Large intestine (tissue), 3 donors: ENCODE measurements at regions not wholly inside any gene's neighbourhood (a gene's known extent, or its start where the extent isn't known, plus 50 kb on each side); places are given as distances from the start of the nearest gene placed in this dataset.

Source experiments
- DNase-seq, 2 donors: peaks; one replicate each; pipeline versions ENCODE4 v3.0.0 to v3.0.0-alpha.2; 2013
- H3K27ac ChIP-seq: one replicate; pipeline ENCODE4 v1.5.1; 2013; ENCODE audit warnings: low read length
- H3K27me3 ChIP-seq: 2 replicates; pipeline ENCODE4 v1.6.1; 2013; ENCODE audit warnings: low read length; ENCODE audit not compliant: control insufficient read depth, insufficient read depth
- H3K36me3 ChIP-seq: 2 replicates; pipeline ENCODE4 v1.6.1; 2013; ENCODE audit warnings: low read length; ENCODE audit not compliant: control insufficient read depth, insufficient read depth
- H3K4me1 ChIP-seq: one replicate; pipeline ENCODE4 v1.6.1; 2013; ENCODE audit warnings: low read length; ENCODE audit not compliant: control insufficient read depth, insufficient read depth
- H3K4me3 ChIP-seq: one replicate; pipeline ENCODE4 v1.5.1; 2013; ENCODE audit warnings: low read length
- H3K9me3 ChIP-seq: one replicate; pipeline ENCODE4 v1.6.1; 2013; ENCODE audit warnings: mild to moderate bottlenecking, low read depth, low read length, moderate library complexity; ENCODE audit not compliant: control insufficient read depth
- WGBS: methylation state at CpG from one replicate; pipeline ENCODE4 v1.1.5; 2013; ENCODE audit warnings: low lambda C conversion rate; ENCODE audit not compliant: insufficient coverage; 5-methylcytosine and 5-hydroxymethylcytosine counted together

DNA sequence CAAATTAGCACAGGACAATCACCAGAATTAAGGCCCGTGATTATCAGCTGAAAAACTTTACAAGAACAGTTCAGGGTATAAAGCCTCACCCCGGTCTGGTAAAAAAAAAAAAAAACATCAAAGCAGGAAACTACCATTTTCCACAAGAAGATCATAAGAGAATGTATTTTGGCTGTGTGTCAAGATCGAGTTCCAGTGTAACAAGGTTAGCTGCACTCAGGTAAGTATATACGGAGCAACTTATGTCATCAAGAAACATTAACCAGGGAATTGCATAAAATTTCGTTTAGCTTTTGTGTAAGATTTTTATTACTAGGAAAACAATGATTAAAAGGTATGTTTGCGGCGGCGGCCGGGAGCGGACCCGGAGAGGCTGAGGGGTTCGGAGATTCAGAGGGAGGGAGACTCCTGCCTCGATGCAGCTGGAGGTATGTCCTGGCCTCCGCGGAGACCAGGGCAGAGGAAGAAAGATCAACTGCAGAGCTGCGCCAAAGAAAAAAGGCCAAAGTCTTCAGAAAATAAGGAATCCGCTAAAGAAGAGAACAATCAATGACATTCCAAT, 533.8 kb upstream of the CNTNAP2 start:
- Histone ChIP-seq H3K36me3 (no peaks in the 10 kb centered on the region), H3K9me3 (peaks cover 4% of the 10 kb centered on the region), H3K4me1 (no peaks in the 10 kb centered on the region), H3K27me3 (no peaks in the 10 kb centered on the region), H3K27ac (no peak overlapping the region), H3K4me3 (no peak overlapping the region)
- DNase-seq, result no peak
- WGBS, result 80% methylated on average over 1 of the region's 17 CpGs

DNA sequence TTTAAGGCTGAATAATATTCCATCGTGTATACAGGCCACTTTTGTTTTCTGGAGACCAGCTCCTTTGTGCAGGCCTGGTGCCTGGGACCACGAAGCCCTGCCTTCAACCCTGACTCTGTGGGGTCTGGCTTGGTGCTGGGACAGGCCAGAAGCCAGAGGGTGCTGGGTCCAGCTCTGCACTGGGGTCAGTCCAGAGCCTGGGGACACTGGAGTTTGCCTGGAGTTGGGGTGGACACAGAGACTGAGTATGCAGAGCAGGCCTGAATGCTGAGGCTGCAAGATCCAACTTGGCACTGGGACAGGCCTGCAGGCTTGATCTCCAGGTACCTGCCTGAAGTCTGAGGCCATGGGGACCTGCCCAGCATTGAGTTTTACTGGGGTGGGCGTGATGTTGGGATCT, 558.8 kb upstream of the CNTNAP2 start:
- Histone ChIP-seq H3K9me3 (no peaks in the 10 kb centered on the region), H3K36me3 (no peaks in the 10 kb centered on the region), H3K4me3 (no peak overlapping the region), H3K27me3 (no peaks in the 10 kb centered on the region), H3K27ac (no peak overlapping the region), H3K4me1 (no peaks in the 10 kb centered on the region)
- no CpG with 5 or more reads among the region's 3 CpGs for WGBS
- no peak for DNase-seq

DNA sequence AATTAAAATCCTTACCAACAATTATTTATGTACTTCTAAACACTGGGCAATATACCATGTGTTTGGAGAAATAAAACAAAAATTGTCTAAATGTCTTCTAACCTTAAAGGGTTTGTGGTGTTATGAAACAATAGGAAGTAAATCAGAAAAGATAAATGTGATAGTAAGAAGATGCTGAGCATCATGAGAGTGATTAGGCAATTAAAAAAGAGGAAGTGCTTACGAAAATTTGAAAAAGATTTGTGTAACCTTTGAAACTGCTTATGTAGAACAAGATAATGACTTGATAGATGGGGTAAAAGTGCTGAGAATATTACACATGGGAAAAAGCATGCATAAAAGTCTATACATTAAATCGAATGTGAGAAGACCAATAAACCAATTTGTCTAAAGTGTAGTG, 573.4 kb upstream of the CNTNAP2 start:
- H3K27me3 ChIP-seq, result no peaks in the 10 kb centered on the region
- 67% methylated on average over 1 of the region's 2 CpGs for WGBS
- H3K9me3 ChIP-seq, result no peaks in the 10 kb centered on the region
- no peak for DNase-seq
- H3K27ac ChIP-seq, result no peak overlapping the region
- H3K36me3 ChIP-seq, result no peaks in the 10 kb centered on the region
- no peaks in the 10 kb centered on the region for H3K4me1 ChIP-seq
- no peak overlapping the region for H3K4me3 ChIP-seq

DNA sequence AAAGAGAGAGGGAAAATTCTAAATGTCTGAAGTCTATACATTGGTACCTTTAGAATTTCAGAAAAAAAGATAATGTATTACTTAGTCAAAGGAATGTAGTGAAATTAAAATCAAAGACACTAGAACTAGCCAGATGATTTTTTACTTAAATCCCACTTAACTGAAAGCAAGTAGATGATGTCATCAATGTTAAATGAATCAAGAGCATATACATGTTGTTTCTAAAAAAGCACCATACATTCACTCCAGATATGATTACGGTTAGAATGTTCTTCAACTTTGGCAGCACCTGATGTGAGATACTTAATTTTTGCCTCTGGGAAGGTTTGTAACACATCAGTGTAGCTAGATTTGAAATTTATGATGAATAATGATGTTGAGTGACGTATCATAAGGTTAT, 576.7 kb upstream of the CNTNAP2 start:
- Histone ChIP-seq H3K27ac (no peak overlapping the region), H3K36me3 (no peaks in the 10 kb centered on the region), H3K4me3 (no peak overlapping the region), H3K4me1 (no peaks in the 10 kb centered on the region), H3K27me3 (no peaks in the 10 kb centered on the region), H3K9me3 (no peaks in the 10 kb centered on the region)
- DNase-seq, result no peak
- WGBS, result no CpG with 5 or more reads among the region's 2 CpGs

DNA sequence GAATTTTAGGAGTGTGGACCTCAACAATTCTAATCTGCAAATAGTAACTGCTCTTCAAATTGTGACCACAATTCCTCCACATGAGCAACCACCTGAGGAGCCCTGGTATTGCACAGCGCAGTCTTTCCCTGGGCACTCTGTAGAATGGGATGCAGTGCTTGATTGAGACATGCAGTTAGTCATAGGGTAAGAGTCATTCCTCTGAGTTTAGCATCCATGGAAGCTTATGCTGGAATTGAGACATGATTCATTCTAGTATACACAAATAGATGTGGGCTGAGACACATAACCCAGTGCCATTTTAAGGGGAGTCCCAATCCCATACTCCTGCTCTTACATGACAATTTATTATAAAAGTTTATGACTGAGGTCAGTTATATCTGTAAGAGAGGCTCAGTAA, 582.3 kb upstream of the CNTNAP2 start:
- WGBS, result no CpG with 5 or more reads among the region's 1 CpG
- Histone ChIP-seq H3K27ac (no peak overlapping the region), H3K36me3 (no peaks in the 10 kb centered on the region), H3K4me1 (no peaks in the 10 kb centered on the region), H3K27me3 (no peaks in the 10 kb centered on the region), H3K9me3 (peaks cover 4% of the 10 kb centered on the region), H3K4me3 (no peak overlapping the region)
- DNase-seq, result no peak

DNA sequence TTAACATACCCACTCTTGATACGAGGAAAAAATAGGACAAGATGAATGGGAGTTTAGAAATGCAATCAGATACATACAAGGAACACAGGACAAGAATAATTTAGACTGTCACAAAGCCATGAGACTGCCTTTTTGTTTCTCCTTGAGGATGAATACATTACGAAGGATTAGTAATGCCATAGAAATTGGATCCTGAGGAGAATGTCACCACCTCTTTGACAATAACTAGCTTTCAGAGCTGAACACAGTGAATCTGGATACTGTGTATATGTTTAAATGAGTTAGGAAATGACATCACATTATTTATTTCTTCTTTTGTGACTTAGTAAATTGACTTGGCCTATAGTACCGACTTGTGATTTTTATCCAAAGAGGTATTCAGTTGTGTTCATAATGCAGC, 596.3 kb upstream of the CNTNAP2 start:
- H3K4me3 ChIP-seq, result no peak overlapping the region

DNA sequence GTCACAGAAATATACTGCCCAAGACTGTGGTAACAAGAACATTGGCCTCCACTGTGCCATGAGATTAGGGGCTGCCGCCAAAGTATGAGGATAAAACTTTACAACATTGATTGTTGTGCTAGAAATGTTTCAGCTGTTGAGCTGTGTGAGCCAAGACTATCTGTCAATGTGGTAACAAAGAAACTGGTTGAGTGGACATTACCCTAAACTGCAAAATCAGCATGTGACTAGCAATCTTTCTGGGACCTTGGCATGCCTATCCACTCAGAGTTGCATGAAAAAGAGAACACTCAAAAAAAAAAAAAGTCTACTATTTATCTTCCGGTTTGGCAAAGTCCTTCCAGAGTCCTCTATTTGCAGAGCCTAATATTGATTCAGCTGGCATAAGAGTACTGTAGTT, 605.6 kb upstream of the CNTNAP2 start:
- Histone ChIP-seq H3K27me3 (no peaks in the 10 kb centered on the region), H3K4me3 (no peak overlapping the region), H3K4me1 (no peaks in the 10 kb centered on the region), H3K27ac (no peak overlapping the region), H3K9me3 (no peaks in the 10 kb centered on the region), H3K36me3 (no peaks in the 10 kb centered on the region)
- DNase-seq, result no peak
- no CpG with 5 or more reads among the region's 2 CpGs for WGBS

More for the DNA sequence above, 596.3 kb upstream of the CNTNAP2 start:
- Histone ChIP-seq H3K36me3 (no peaks in the 10 kb centered on the region), H3K9me3 (no peaks in the 10 kb centered on the region), H3K27me3 (no peaks in the 10 kb centered on the region), H3K27ac (no peak overlapping the region), H3K4me1 (no peaks in the 10 kb centered on the region)
- DNase-seq, result no peak
- 20% methylated on average over 1 of the region's 3 CpGs for WGBS

DNA sequence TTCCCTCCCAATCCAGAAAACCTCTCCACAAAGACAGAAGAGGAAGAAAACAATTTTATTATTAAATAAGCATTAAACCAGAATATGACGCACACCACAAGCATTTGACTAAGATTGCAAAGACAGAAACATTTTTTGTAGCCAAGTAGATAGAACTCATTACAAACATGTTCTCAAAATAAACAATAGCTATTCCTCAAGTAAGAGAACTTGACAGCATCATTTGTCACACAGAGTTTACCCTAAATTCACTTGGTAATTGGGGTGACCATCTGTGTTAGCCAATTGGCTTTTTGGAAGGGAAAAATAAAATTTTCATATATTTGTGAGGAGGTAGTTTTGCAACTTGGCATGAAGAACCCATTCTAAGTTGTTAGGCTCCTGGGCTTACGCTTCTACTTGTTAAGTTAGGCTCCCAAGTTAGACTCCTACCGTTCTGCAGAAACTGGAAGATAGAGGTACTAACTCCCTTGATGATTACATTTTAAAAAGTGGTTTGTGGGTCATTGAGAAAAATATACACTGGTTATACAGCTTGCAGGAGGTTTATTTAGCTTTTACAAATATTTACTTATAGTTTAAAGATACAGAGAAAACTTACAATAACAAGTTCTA, 618.6 kb upstream of the CNTNAP2 start:
- Histone ChIP-seq H3K4me3 (no peak overlapping the region), H3K36me3 (no peaks in the 10 kb centered on the region), H3K27ac (no peak overlapping the region), H3K27me3 (no peaks in the 10 kb centered on the region), H3K9me3 (no peaks in the 10 kb centered on the region), H3K4me1 (no peaks in the 10 kb centered on the region)
- WGBS, result 20% methylated on average over 1 of the region's 3 CpGs
- no peak for DNase-seq

DNA sequence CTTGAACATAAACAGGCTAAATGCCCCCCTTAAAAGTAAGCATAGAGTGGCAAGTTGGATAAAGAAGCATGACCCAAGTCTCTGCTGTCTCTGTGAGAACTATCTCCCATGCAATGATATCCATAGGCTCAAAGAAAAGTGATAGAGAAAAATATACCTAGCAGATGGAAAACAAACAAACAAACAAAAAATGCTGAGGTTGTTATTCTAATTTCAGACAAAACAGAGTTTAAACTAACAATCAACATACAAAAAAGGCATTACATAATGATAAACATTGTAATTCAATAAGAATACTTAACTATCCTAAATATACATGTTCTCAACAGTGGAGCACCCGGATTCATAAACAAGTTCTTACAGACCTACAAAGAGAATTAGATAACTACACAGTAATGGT, 626.2 kb upstream of the CNTNAP2 start:
- DNase-seq, result no peak
- Histone ChIP-seq H3K36me3 (no peaks in the 10 kb centered on the region), H3K4me1 (no peaks in the 10 kb centered on the region), H3K9me3 (no peaks in the 10 kb centered on the region), H3K27me3 (no peaks in the 10 kb centered on the region), H3K27ac (no peak overlapping the region), H3K4me3 (no peak overlapping the region)
- 100% methylated on average over 1 of the region's 1 CpG for WGBS

DNA sequence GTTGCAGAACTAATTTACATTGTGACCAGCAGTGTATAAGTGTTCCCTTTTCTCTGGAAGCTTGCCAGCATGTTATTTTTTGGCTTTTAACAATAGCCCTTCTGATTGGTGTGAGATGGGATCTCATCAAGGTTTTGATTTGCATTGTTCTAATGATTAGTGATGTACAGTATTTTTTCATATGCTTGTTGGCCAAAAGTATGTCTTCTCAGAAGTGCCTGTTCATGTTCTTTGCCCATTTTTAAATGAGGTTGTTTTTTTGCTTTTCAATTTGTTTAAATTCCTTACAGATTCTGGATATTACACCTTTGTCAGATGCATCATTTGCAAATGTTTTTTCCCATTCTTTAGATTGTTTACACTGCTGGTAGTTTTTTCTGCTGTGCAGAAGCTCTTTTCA, 627.0 kb upstream of the CNTNAP2 start:
- Histone ChIP-seq H3K4me3 (no peak overlapping the region), H3K4me1 (no peaks in the 10 kb centered on the region)

DNA sequence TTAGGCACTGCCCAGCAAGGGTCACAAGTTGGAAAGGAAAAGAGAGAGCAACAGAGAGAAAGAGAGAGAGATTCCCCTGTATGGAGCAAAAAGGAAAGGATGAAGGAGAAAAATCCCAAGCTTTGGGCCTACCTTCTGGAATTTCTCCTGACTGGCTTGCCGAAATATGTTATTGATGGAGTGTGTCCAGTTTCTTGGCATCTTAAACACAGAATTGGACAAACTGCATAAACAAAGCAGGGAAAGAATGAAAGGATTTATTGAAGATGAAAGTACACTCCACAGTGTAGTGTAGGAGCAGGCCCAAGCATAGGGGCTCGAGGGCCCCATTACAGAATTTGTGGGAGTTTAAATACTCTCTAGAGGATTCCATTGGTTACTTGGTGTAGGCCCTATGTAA, 627.8 kb upstream of the CNTNAP2 start:
- Histone ChIP-seq H3K4me3 (no peak overlapping the region), H3K36me3 (no peaks in the 10 kb centered on the region), H3K9me3 (no peaks in the 10 kb centered on the region), H3K4me1 (no peaks in the 10 kb centered on the region), H3K27ac (no peak overlapping the region), H3K27me3 (no peaks in the 10 kb centered on the region)
- DNase-seq, result no peak
- no CpG with 5 or more reads among the region's 2 CpGs for WGBS

More for the DNA sequence above, 627.0 kb upstream of the CNTNAP2 start:
- H3K27ac ChIP-seq, result no peak overlapping the region
- DNase-seq, result no peak
- no peaks in the 10 kb centered on the region for H3K36me3 ChIP-seq
- no peaks in the 10 kb centered on the region for H3K9me3 ChIP-seq
- no peaks in the 10 kb centered on the region for H3K27me3 ChIP-seq
